B cell (primary cell): ENCODE measurements at regions not wholly inside any gene's neighbourhood (a gene's known extent, or its start where the extent isn't known, plus 50 kb on each side); places are given as distances from the start of the nearest gene placed in this dataset.

ENCODE experiments used
- EZH2 ChIP-seq: IDR thresholded peaks from 2 replicates; pipeline ENCODE4 v1.6.1; 2012; ENCODE audit warnings: borderline replicate concordance, low read depth, mild to moderate bottlenecking, moderate library complexity, low read length; ENCODE audit not compliant: insufficient read depth, poor library complexity, severe bottlenecking
- TF ChIP-seq, protein P1 (sequence below): fragments of 200-600 bp; IDR thresholded peaks from one replicate; pipeline ENCODE4 v1.8.0; 2022; ENCODE audit warnings: antibody characterized with exemption, mild to moderate bottlenecking

DNA sequence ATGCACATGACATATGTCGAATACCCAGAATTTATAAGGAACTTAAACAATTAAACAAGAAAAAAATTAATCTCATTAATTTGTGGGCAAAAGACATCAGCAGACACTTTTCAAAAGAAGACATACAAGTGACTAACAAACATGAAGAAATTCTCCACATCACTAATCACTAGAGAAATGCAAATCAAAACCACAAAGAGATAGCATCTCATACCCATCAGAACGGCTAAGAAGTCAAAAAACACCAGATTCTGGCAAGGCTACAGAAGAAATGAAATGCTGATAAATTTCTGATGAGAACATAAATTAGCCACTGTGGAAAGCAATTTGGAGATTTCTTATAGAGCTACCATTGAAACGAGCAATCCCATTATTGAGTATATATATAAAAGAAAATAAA, 210.6 kb upstream of the LUZP2 start:
- TF ChIP-seq, protein P1, sequence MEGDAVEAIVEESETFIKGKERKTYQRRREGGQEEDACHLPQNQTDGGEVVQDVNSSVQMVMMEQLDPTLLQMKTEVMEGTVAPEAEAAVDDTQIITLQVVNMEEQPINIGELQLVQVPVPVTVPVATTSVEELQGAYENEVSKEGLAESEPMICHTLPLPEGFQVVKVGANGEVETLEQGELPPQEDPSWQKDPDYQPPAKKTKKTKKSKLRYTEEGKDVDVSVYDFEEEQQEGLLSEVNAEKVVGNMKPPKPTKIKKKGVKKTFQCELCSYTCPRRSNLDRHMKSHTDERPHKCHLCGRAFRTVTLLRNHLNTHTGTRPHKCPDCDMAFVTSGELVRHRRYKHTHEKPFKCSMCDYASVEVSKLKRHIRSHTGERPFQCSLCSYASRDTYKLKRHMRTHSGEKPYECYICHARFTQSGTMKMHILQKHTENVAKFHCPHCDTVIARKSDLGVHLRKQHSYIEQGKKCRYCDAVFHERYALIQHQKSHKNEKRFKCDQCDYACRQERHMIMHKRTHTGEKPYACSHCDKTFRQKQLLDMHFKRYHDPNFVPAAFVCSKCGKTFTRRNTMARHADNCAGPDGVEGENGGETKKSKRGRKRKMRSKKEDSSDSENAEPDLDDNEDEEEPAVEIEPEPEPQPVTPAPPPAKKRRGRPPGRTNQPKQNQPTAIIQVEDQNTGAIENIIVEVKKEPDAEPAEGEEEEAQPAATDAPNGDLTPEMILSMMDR: no peak
- no peak for TF ChIP-seq EZH2
